Keratinocyte (primary cell): ENCODE measurements at regions not wholly inside any gene's neighbourhood (a gene's known extent, or its start where the extent isn't known, plus 50 kb on each side); places are given as distances from the start of the nearest gene placed in this dataset.

Experiments used
- DNase-seq: peaks from one replicate; pipeline ENCODE4 v3.0.0-alpha.2; 2011; ENCODE audit warnings: low read depth, missing footprints, low spot score
- FAIRE-seq: peaks from 2 replicates; lab custom pipeline; 2011; peaks lifted over from hg19 to GRCh38; lab: Jason Lieb, UNC
- H2AFZ ChIP-seq: 2 replicates; pipeline ENCODE4 v1.6.0; 2012; ENCODE audit warnings: low read length, control low read depth, inconsistent platforms; ENCODE audit not compliant: control insufficient read depth
- H3K27ac ChIP-seq: 2 replicates; pipeline ENCODE4 v1.5.1; 2011; ENCODE audit warnings: low read length; ENCODE audit not compliant: control insufficient read depth, insufficient read depth
- H3K27me3 ChIP-seq: 3 replicates; pipeline ENCODE4 v1.6.0; 2011; ENCODE audit warnings: low read length; ENCODE audit not compliant: control insufficient read depth, insufficient read depth; ENCODE audit errors: extremely low read depth
- H3K36me3 ChIP-seq, 2 experiments: 2 replicates in 1 of 2; 3 replicates in 1 of 2; pipeline ENCODE4 v1.5.1; 2011; ENCODE audit warnings: low read length in 2 of 2, mild to moderate bottlenecking in 1 of 2; ENCODE audit not compliant: control insufficient read depth in 2 of 2, insufficient read depth in 2 of 2; ENCODE audit errors: extremely low read depth in 1 of 2
- H3K4me1 ChIP-seq: 3 replicates; pipeline ENCODE4 v1.5.1; 2011; ENCODE audit warnings: low read length; ENCODE audit not compliant: control insufficient read depth, insufficient read depth; ENCODE audit errors: extremely low read depth
- H3K4me2 ChIP-seq: 3 replicates; pipeline ENCODE4 v1.6.0; 2011; ENCODE audit warnings: low read depth, low read length; ENCODE audit not compliant: control insufficient read depth, insufficient read depth; ENCODE audit errors: extremely low read depth
- H3K4me3 ChIP-seq, 3 experiments: fragments of 200-600 bp in 1 of 3; sonication (generic) in 1 of 3; 2 replicates in 2 of 3; 3 replicates in 1 of 3; pipeline ENCODE4 v1.5.1; 2011 to 2016; ENCODE audit warnings: low read length in 3 of 3, mild to moderate bottlenecking in 3 of 3, control low read depth in 2 of 3, inconsistent platforms in 1 of 3, low read depth in 1 of 3, mixed read lengths in 1 of 3, mixed run types in 1 of 3, moderate library complexity in 1 of 3; ENCODE audit not compliant: control insufficient read depth in 2 of 3, insufficient read depth in 2 of 3; ENCODE audit errors: extremely low read depth in 1 of 3
- H3K79me2 ChIP-seq: 2 replicates; pipeline ENCODE4 v1.6.0; 2012; ENCODE audit warnings: low read length; ENCODE audit not compliant: control insufficient read depth, insufficient read depth
- H3K9ac ChIP-seq: 3 replicates; pipeline ENCODE4 v1.6.0; 2011; ENCODE audit warnings: low read length; ENCODE audit not compliant: control insufficient read depth, insufficient read depth; ENCODE audit errors: extremely low read depth
- H3K9me1 ChIP-seq: 3 replicates; pipeline ENCODE4 v1.6.0; 2011; ENCODE audit warnings: low read length; ENCODE audit not compliant: control insufficient read depth, insufficient read depth; ENCODE audit errors: extremely low read depth
- H3K9me3 ChIP-seq: 2 replicates; pipeline ENCODE4 v1.5.1; 2012; ENCODE audit warnings: low read depth, low read length; ENCODE audit not compliant: control insufficient read depth
- H4K20me1 ChIP-seq: 3 replicates; pipeline ENCODE4 v1.6.0; 2011; ENCODE audit warnings: low read length; ENCODE audit not compliant: control insufficient read depth, insufficient read depth; ENCODE audit errors: extremely low read depth
- CTCF ChIP-seq, 3 experiments: IDR thresholded peaks in 1 of 3; conservative IDR thresholded peaks in 1 of 3; optimal IDR thresholded peaks in 1 of 3; 2 replicates in 2 of 3; 3 replicates in 1 of 3; pipeline versions ENCODE3 to v1.5.1; 2011; ENCODE audit warnings: low read length in 3 of 3, mild to moderate bottlenecking in 3 of 3, moderate library complexity in 2 of 3, control low read depth in 1 of 3, inconsistent platforms in 1 of 3; ENCODE audit not compliant: insufficient read depth in 2 of 3; ENCODE audit errors: extremely low read depth in 1 of 3
- EZH2 ChIP-seq: IDR thresholded peaks from one replicate; pipeline ENCODE4 v1.6.1; 2012; ENCODE audit warnings: inconsistent platforms, mild to moderate bottlenecking, low read length, moderate library complexity
- dilution Hi-C: fragments of 300-500 bp; cut with MboI; formaldehyde crosslinking; loops from one replicate; pipeline ENCODE4 v1.7.0; 2020; ENCODE audit warnings: low sequenced_read_pairs; ENCODE audit not compliant: extremely low pct_ligation_motif_present

GRCh38 chr15:46636206-46636605 lies 1001.4 kb downstream of the SQOR start:
- Histone ChIP-seq H4K20me1 (no peaks in the 10 kb centered on the region), H3K27me3 (no peaks in the 10 kb centered on the region), H3K9ac (no peak overlapping the region), H3K27ac (no peak overlapping the region), H3K79me2 (no peaks in the 10 kb centered on the region), H3K4me1 (no peaks in the 10 kb centered on the region), H2AFZ (no peak overlapping the region), H3K9me1 (no peaks in the 10 kb centered on the region), H3K9me3 (no peaks in the 10 kb centered on the region), H3K4me3 (no peak overlapping the region), H3K4me2 (no peak overlapping the region), H3K36me3 (no peaks in the 10 kb centered on the region)
- no peak for TF ChIP-seq CTCF (optimal IDR thresholded peaks at IDR 0.05 in 1 of 3, IDR thresholded peaks at IDR 0.05 in 1 of 3, conservative IDR thresholded peaks at IDR 0.05 in 1 of 3; ENCODE audit: extremely low read depth in 1 of 3, insufficient read depth in 2 of 3, low read length in 3 of 3)
- TF ChIP-seq EZH2: no peak
- dilution Hi-C loops: no loop called here
- DNase-seq: no peak
- FAIRE-seq: no peak

- TF ChIP-seq CTCF (optimal IDR thresholded peaks at IDR 0.05 in 1 of 3, IDR thresholded peaks at IDR 0.05 in 1 of 3, conservative IDR thresholded peaks at IDR 0.05 in 1 of 3; ENCODE audit: extremely low read depth in 1 of 3, insufficient read depth in 2 of 3, low read length in 3 of 3): no peak
- no peak for TF ChIP-seq EZH2
- Histone ChIP-seq H3K9me1 (no peaks in the 10 kb centered on the region), H3K4me3 (no peak overlapping the region), H3K27ac (no peak overlapping the region), H3K4me1 (no peaks in the 10 kb centered on the region), H3K27me3 (no peaks in the 10 kb centered on the region), H3K79me2 (no peaks in the 10 kb centered on the region), H3K9me3 (no peaks in the 10 kb centered on the region), H3K9ac (no peak overlapping the region), H3K36me3 (no peaks in the 10 kb centered on the region), H4K20me1 (no peaks in the 10 kb centered on the region), H3K4me2 (no peak overlapping the region), H2AFZ (no peak overlapping the region)
- FAIRE-seq (no peak), DNase-seq (no peak)
- dilution Hi-C loops: no loop called here
These were observed 1010.0 kb downstream of the SQOR start for GRCh38 chr15:46644501-46645481.
